ENCODE measurements at regions not wholly inside any gene's neighbourhood (a gene's known extent, or its start where the extent isn't known, plus 50 kb on each side); places are given as distances from the start of the nearest gene placed in this dataset.

GRCh38 chr6:167469101-167469500 lies 144.2 kb downstream of the TTLL2 start:
- Histone ChIP-seq H3K9ac (ENCODE audit: low read length) (no peak overlapping the region), H3K4me3 (ENCODE audit: low read length) (no peak overlapping the region), H3K4me2 (ENCODE audit: low read length) (no peak overlapping the region), H3K79me2 (ENCODE audit: low read length) (no peaks in the 10 kb centered on the region), H3K9me2 (replicated peaks; ENCODE audit: low read length) (no peaks in the 10 kb centered on the region), H3K9me3 (ENCODE audit: low read length) (no peaks in the 10 kb centered on the region), H3K27me3 (ENCODE audit: low read length) (peaks cover 31% of the 10 kb centered on the region), H2AFZ (ENCODE audit: low read length) (no peak overlapping the region), H4K20me1 (ENCODE audit: low read length) (no peaks in the 10 kb centered on the region), H3K27ac (ENCODE audit: low read length) (no peak overlapping the region), H3F3A (ENCODE audit: low read length, unreplicated experiment) (no peaks in the 10 kb centered on the region), H3K4me1 (ENCODE audit: insufficient read depth, low read length) (no peaks in the 10 kb centered on the region), H3K36me3 (ENCODE audit: low read depth, low read length) (no peaks in the 10 kb centered on the region)
- intact Hi-C loops (cut with micrococcal nuclease): no loop called here
- ChIA-PET CTCF (no interaction called here), POLR2A (ENCODE audit: unreplicated experiment) (interaction anchor here (0.7 kb wide), 1 partner anchor 430 kb away, joined by 6 read pairs; no protein-coding TSS in a partner anchor)
- TF ChIP-seq, protein P1, sequence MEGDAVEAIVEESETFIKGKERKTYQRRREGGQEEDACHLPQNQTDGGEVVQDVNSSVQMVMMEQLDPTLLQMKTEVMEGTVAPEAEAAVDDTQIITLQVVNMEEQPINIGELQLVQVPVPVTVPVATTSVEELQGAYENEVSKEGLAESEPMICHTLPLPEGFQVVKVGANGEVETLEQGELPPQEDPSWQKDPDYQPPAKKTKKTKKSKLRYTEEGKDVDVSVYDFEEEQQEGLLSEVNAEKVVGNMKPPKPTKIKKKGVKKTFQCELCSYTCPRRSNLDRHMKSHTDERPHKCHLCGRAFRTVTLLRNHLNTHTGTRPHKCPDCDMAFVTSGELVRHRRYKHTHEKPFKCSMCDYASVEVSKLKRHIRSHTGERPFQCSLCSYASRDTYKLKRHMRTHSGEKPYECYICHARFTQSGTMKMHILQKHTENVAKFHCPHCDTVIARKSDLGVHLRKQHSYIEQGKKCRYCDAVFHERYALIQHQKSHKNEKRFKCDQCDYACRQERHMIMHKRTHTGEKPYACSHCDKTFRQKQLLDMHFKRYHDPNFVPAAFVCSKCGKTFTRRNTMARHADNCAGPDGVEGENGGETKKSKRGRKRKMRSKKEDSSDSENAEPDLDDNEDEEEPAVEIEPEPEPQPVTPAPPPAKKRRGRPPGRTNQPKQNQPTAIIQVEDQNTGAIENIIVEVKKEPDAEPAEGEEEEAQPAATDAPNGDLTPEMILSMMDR (conservative IDR thresholded peaks at IDR 0.05; ENCODE audit: low read depth, low read length): no peak
- TF ChIP-seq EZH2 (IDR thresholded peaks at IDR 0.05; ENCODE audit: low read length, unreplicated experiment): no peak
- TF ChIP-seq EZH2phosphoT487 (IDR thresholded peaks at IDR 0.05; ENCODE audit: borderline replicate concordance, low read length): no peak
- no TSS peak for BruUV-seq (replicated peaks)
- ATAC-seq (no peak), DNase-seq (no peak)

- Histone ChIP-seq H4K20me1 (ENCODE audit: low read length) (no peaks in the 10 kb centered on the region), H3K79me2 (ENCODE audit: low read length) (no peaks in the 10 kb centered on the region), H3K9me2 (replicated peaks; ENCODE audit: low read length) (no peaks in the 10 kb centered on the region), H3K36me3 (ENCODE audit: low read depth, low read length) (no peaks in the 10 kb centered on the region), H3K27me3 (ENCODE audit: low read length) (peaks cover 31% of the 10 kb centered on the region), H3K4me3 (ENCODE audit: low read length) (no peak overlapping the region), H3K9me3 (ENCODE audit: low read length) (no peaks in the 10 kb centered on the region), H3K4me2 (ENCODE audit: low read length) (no peak overlapping the region), H3K4me1 (ENCODE audit: insufficient read depth, low read length) (no peaks in the 10 kb centered on the region), H3F3A (ENCODE audit: low read length, unreplicated experiment) (no peaks in the 10 kb centered on the region), H2AFZ (ENCODE audit: low read length) (no peak overlapping the region), H3K9ac (ENCODE audit: low read length) (no peak overlapping the region), H3K27ac (ENCODE audit: low read length) (no peak overlapping the region)
- intact Hi-C loops (cut with micrococcal nuclease): no loop called here
- no peak for DNase-seq
- CTCF ChIA-PET: no interaction called here
- POLR2A ChIA-PET (ENCODE audit: unreplicated experiment): no interaction called here
- BruUV-seq (replicated peaks): no TSS peak
- ATAC-seq: no peak
- TF ChIP-seq, protein P1 (conservative IDR thresholded peaks at IDR 0.05; ENCODE audit: low read depth, low read length): no peak
- TF ChIP-seq EZH2phosphoT487 (IDR thresholded peaks at IDR 0.05; ENCODE audit: borderline replicate concordance, low read length) (no peak), EZH2 (IDR thresholded peaks at IDR 0.05; ENCODE audit: low read length, unreplicated experiment) (no peak)
Observed at GRCh38 chr6:167469672-167470071, 144.8 kb downstream of the TTLL2 start.

DNA sequence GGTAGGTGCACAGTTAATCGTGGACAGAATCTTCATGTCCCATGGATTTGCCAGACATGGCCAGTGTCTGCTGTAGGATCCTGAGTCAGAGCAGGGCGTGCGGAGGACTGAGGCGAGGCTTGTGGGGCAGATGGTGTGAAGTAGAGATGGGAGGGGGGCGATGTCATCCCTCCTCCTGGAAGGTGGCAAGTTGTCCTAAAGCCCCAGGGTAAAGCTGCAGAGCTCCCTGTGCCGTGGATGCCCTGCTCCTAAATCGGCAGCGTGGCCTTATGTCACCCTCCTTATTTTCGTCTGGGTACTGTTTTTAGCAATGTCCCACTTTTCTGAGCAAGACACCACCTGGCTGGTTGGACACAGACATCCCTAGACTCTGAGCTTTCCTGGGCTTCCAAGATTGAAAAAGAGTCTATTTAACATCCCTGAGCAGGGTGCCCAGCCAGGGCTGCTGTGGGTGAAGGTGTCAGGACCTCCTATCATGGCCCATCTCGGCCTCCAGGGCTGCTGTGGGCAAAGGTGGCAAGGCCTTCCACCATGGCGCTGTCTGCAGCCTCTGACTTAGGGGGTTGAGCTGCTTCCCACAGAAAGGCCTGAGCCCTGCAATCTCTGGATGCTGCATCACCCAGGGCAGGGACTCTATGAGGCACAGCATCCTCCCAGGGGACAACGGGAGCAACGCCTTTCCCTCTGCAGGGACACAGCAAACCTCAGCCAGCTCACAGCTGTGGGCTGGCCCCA lies 145.4 kb downstream of the TTLL2 start:
- POLR2A ChIA-PET (ENCODE audit: unreplicated experiment): no interaction called here
- H3K9ac ChIP-seq (ENCODE audit: low read length): no peak overlapping the region
- no peak overlapping the region for H3K4me2 ChIP-seq (ENCODE audit: low read length)
- H3K9me3 ChIP-seq (ENCODE audit: low read length): no peaks in the 10 kb centered on the region
- CTCF ChIA-PET: no interaction called here
- no peak for DNase-seq
- no peak overlapping the region for H3K4me3 ChIP-seq (ENCODE audit: low read length)
- no peak for ATAC-seq
- intact Hi-C loops (cut with micrococcal nuclease): no loop called here
- peaks cover 35% of the 10 kb centered on the region for H3K27me3 ChIP-seq (ENCODE audit: low read length)
- TF ChIP-seq EZH2phosphoT487 (IDR thresholded peaks at IDR 0.05; ENCODE audit: borderline replicate concordance, low read length): no peak
- TF ChIP-seq, protein P1 (conservative IDR thresholded peaks at IDR 0.05; ENCODE audit: low read depth, low read length): no peak
- no peak for TF ChIP-seq EZH2 (IDR thresholded peaks at IDR 0.05; ENCODE audit: low read length, unreplicated experiment)
- H4K20me1 ChIP-seq (ENCODE audit: low read length): no peaks in the 10 kb centered on the region
- no peaks in the 10 kb centered on the region for H3F3A ChIP-seq (ENCODE audit: low read length, unreplicated experiment)
- H3K36me3 ChIP-seq (ENCODE audit: low read depth, low read length): no peaks in the 10 kb centered on the region
- H2AFZ ChIP-seq (ENCODE audit: low read length): no peak overlapping the region
- H3K9me2 ChIP-seq (replicated peaks; ENCODE audit: low read length): no peaks in the 10 kb centered on the region
- no peaks in the 10 kb centered on the region for H3K79me2 ChIP-seq (ENCODE audit: low read length)
- no peak overlapping the region for H3K27ac ChIP-seq (ENCODE audit: low read length)
- BruUV-seq (replicated peaks): no TSS peak
- no peaks in the 10 kb centered on the region for H3K4me1 ChIP-seq (ENCODE audit: insufficient read depth, low read length)
